CD4-positive, alpha-beta T cell treated with Interleukin-10 for 1 hour (primary cell): ENCODE measurements at regions not wholly inside any gene's neighbourhood (a gene's known extent, or its start where the extent isn't known, plus 50 kb on each side); places are given as distances from the start of the nearest gene placed in this dataset.

Source experiments
- DNase-seq: peaks from one replicate; pipeline ENCODE4 v3.0.0-alpha.2; 2020

GRCh38 chr9:3732077-3733038, 206.6 kb upstream of the RFX3 start:
- DNase-seq = peak; percentile 60

- no peak for DNase-seq
Measured at GRCh38 chr9:3730511-3730922, 204.7 kb upstream of the RFX3 start.

- DNase-seq = no peak
Measured at GRCh38 chr9:3721096-3721495, 195.3 kb upstream of the RFX3 start.

- no peak for DNase-seq
Measured at GRCh38 chr9:3719286-3719685, 193.5 kb upstream of the RFX3 start.

- DNase-seq = no peak
Measured at GRCh38 chr9:3716415-3716814, 190.6 kb upstream of the RFX3 start.

- no peak for DNase-seq
Measured at GRCh38 chr9:3708751-3709150, 182.9 kb upstream of the RFX3 start.

GRCh38 chr9:3704890-3705289, 179.1 kb upstream of the RFX3 start:
- DNase-seq = no peak

- no peak for DNase-seq
Measured at GRCh38 chr9:3700772-3701171, 175.0 kb upstream of the RFX3 start.

- DNase-seq = no peak
Measured at GRCh38 chr9:3699883-3700282, 174.1 kb upstream of the RFX3 start.

GRCh38 chr9:3698531-3698930, 172.7 kb upstream of the RFX3 start:
- DNase-seq = no peak

- no peak for DNase-seq
Measured at GRCh38 chr9:3698076-3698475, 172.3 kb upstream of the RFX3 start.

GRCh38 chr9:3696368-3696767, 170.6 kb upstream of the RFX3 start:
- no peak for DNase-seq

GRCh38 chr9:3692606-3693005, 166.8 kb upstream of the RFX3 start:
- no peak for DNase-seq

- no peak for DNase-seq
Measured at GRCh38 chr9:3689555-3689954, 163.8 kb upstream of the RFX3 start.

- no peak for DNase-seq
Measured at GRCh38 chr9:3687145-3687544, 161.3 kb upstream of the RFX3 start.

GRCh38 chr9:3682186-3682585, 156.4 kb upstream of the RFX3 start:
- DNase-seq = no peak

GRCh38 chr9:3677541-3677940, 151.7 kb upstream of the RFX3 start:
- no peak for DNase-seq

GRCh38 chr9:3676766-3677165, 151.0 kb upstream of the RFX3 start:
- DNase-seq = no peak

GRCh38 chr9:3675946-3676345, 150.1 kb upstream of the RFX3 start:
- no peak for DNase-seq

- DNase-seq = no peak
Measured at GRCh38 chr9:3674561-3674960, 148.8 kb upstream of the RFX3 start.

GRCh38 chr9:3672399-3672798, 146.6 kb upstream of the RFX3 start:
- DNase-seq = no peak

- no peak for DNase-seq
Measured at GRCh38 chr9:3664044-3664443, 138.2 kb upstream of the RFX3 start.

- no peak for DNase-seq
Measured at GRCh38 chr9:3662671-3663070, 136.9 kb upstream of the RFX3 start.

- no peak for DNase-seq
Measured at GRCh38 chr9:3660936-3661335, 135.1 kb upstream of the RFX3 start.

GRCh38 chr9:3659647-3660046, 133.8 kb upstream of the RFX3 start:
- no peak for DNase-seq
